Glomerular endothelial cell (primary cell): ENCODE measurements at regions not wholly inside any gene's neighbourhood (a gene's known extent, or its start where the extent isn't known, plus 50 kb on each side); places are given as distances from the start of the nearest gene placed in this dataset.

Experiments
- DNase-seq: peaks from one replicate; pipeline ENCODE4 v3.0.0-alpha.2; 2011; ENCODE audit warnings: low read depth, low spot score; ENCODE audit errors: extremely low read depth

GRCh38 chr11:45036010-45036409 lies 85.3 kb upstream of the TP53I11 start:
- no peak for DNase-seq

DNA sequence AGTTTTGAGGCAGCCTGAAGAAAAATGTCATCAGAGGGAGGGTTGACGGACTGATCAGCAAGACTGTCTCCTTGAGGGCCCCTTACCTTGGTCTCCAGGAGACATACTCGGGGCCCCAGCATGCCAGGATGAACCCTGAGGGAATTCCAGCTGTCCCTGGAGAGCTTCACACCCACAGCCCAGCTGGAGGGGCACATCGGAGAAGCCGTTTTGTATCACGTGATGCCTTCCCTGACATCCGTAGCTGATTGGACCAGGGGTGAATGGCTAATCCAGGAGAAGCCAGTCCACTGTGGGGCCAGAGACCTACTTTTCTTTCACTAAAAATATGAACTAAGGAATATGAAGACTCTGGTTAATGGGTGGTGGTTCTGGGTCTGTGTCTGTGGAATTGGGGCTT lies 86.0 kb upstream of the TP53I11 start:
- DNase-seq: no peak

DNA sequence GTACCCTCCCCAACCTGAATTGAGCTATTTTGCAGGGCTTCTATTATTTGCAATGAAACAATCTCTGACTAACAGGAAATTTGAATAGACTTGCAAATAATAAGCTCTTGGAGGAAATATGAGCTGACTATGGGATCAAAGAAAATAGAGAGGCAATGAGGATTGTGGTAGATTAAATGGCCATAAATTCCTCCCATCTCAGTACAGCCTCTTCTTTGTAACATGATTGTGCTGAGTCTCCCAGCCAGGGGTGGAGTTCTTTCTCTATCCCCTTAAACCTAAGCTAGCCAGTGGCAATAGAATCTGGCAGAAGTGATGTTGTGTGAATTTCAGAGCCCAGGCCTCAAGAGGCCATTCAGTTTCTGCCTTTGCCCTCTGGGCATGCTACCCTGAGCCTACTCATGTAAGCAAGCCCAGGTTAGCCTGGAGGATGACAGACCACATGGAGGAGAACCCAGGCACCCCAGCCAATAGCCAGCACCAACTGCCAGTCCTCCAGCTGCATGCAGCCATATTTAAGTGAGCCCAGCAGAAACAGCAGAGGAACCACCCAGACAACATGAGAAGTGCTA lies 86.8 kb upstream of the TP53I11 start:
- DNase-seq: no peak

DNA sequence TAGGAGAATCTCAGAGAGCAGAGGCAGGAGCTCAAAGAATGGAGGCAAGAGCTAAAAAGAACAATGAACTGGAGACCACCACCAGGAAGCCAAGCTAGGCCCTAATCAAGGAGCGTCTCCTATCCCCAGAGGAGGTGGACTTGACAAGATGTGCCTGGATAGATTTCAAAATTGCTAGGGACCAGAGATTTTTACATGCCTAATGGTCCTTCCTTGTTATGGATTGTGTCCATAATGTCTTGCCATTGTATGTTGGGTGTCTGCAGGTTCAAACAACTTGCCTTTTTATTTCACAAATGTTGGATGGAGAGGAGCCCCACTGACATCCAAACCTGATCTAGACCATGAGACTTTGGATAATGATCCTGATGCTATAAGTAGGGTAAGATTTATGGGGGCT lies 88.2 kb upstream of the TP53I11 start:
- DNase-seq: no peak

GRCh38 chr11:45041596-45041995 lies 90.9 kb upstream of the TP53I11 start:
- DNase-seq: no peak

GRCh38 chr11:45042560-45042959 lies 91.9 kb upstream of the TP53I11 start:
- DNase-seq: no peak

- no peak for DNase-seq
Measured at GRCh38 chr11:45043755-45044475, 93.2 kb upstream of the TP53I11 start.

DNA sequence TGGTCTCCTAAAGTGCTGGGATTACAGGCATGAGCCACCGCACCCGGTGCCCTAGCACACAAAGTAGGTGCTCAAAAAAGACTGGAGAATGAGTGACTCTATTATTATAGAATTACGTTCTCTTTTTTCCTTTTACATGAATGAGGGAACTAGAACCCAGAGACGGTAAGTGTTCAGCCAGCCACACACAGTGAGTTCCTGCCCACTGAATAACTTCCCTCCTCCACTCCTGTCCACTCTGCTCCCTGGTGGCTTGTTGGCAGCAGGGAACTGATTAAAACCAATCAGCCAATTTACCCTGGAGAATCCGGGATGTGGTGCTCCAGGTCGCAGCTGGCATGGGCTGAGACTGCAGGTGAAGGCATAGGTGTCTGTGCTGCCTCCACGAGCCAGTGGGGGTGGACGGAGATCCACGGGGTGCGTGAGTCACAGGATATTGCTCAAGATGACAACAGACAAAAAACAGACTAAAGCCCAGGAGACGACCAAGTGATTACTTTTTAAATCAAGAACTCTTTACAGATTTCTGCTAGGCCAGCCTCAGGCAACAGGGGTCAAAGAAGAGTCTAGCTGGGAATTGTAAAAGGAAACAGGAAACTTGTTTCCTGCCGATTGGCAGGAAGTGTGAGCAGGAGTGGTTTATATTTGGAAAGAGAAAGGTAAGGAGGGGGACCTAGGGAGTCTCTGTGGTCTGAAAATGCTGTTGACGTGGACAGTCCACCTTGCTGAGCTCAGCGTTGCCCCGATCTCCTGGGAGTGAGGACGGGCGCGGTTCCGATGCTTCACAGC lies 95.2 kb upstream of the TP53I11 start:
- no peak for DNase-seq

DNA sequence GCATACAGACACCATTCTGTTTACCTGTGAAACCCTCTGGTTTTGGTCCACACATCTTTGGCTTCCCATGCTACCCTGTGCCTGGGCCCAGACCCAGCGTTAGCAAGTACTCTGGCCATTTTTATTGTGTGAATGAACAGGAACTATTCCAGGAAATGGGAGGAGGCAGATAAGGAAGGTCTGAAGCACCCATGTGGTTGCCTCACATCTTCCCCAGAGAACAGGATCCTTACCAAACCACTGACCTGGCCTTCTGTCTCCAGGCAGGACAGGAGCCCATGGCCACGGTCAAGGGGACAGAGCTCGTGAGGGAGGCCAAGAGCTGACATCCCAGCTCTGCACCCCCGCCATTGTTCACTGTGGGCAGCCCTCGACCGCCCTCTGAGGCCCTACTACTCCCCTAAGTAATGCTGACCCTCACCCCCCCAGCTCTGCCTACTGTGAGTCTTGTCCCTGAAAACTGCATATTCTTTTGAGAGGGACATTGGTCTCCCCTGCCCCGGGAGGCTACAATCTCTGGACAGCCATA lies 97.7 kb upstream of the TP53I11 start:
- no peak for DNase-seq

- no peak for DNase-seq
Measured at GRCh38 chr11:45048870-45049691, 97.4 kb upstream of the PRDM11 start.

GRCh38 chr11:45050111-45050510 lies 96.3 kb upstream of the PRDM11 start:
- no peak for DNase-seq

- DNase-seq: no peak
Measured at GRCh38 chr11:45051621-45052020, 94.8 kb upstream of the PRDM11 start.

DNA sequence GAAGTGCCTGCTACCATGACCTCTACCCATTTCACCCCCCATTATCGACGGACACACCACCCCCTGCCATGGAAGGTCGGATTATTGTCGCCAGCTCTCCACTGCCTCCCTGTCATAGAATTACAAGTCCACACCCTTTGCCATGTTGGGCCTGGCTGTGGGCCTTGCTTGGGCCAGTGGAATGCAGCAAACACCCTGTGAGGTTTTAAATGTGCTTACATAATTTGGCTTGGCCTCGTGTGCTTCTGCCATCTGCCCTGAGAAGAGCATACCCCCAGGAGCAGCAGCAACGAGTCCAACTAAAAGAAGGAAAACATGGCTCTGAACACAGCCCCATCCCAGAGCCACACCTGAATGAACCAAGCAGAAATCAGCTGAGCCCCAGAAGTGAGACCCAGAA lies 94.1 kb upstream of the PRDM11 start:
- no peak for DNase-seq

GRCh38 chr11:45053736-45054446 lies 92.5 kb upstream of the PRDM11 start:
- DNase-seq: no peak

GRCh38 chr11:45054956-45055355 lies 91.5 kb upstream of the PRDM11 start:
- no peak for DNase-seq

DNA sequence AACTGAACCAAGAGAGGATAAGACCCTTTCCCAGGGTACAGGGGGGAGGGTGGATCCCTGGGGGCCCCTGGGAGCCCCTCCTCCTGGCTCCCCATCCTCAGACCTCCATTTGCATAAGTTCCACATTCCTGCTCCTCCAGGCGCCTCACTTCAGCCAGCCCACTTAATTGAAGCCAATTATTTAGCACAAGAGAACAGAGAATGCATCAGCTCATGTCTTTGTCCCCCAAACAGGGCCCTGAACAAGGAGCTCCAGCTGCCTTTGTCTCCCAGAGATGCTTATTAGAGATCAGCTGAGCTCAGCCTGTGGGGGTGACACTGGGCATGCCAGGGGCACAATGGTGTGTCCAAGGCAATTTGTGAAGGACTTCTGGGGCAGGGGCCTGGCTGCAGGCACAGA lies 89.9 kb upstream of the PRDM11 start:
- DNase-seq: no peak

GRCh38 chr11:45057938-45058646 lies 88.3 kb upstream of the PRDM11 start:
- DNase-seq: no peak

GRCh38 chr11:45058647-45058950 lies 87.8 kb upstream of the PRDM11 start:
- no peak for DNase-seq

GRCh38 chr11:45060707-45061106 lies 85.7 kb upstream of the PRDM11 start:
- no peak for DNase-seq

DNA sequence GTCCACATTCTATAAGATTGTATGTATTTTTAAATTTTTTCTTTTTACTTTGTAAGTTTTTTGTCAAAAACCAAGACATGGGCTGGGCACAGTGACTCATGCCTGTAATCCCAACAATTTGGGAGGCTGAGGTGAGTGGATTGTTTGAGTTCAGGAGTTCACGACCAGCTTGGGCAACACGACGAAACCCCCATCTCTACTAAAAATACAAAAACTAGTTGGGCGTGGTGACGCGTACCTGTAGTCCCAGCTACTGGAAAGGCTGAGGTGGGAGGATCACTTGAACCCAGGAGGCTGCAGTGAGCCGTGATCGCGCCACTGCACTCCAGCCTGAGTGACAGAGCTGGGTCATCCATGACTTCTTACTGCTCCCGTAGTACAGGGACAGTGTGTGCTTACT lies 84.8 kb upstream of the PRDM11 start:
- DNase-seq: no peak
